HEK293 (cell line): ENCODE measurements at regions not wholly inside any gene's neighbourhood (a gene's known extent, or its start where the extent isn't known, plus 50 kb on each side); places are given as distances from the start of the nearest gene placed in this dataset.

Experiments
- CTCF ChIA-PET: fragments of 350-600 bp; formaldehyde crosslinking; extraction: SDS; loops from one replicate; lab custom pipeline; 2021; ENCODE audit warnings: antibody characterized with exemption; lab: Yijun Ruan, JAX
- POLR2A ChIA-PET: fragments of 300-600 bp; formaldehyde crosslinking; extraction: SDS; loops from one replicate; lab custom pipeline; 2020; ENCODE audit warnings: antibody characterized with exemption, inconsistent platforms; lab: Yijun Ruan, JAX
- H3K27ac ChIP-seq: fragments of 200-500 bp; sonication (Bioruptor generic); 2 replicates; pipeline ENCODE4 v1.5.1; 2014; ENCODE audit warnings: low read depth, low read length, control low read depth, inconsistent platforms; ENCODE audit errors: extremely low read depth
- H3K36me3 ChIP-seq, 2 experiments: fragments of 200-500 bp in 1 of 2; sonication (Bioruptor generic) in 1 of 2; 1 replicate in 1 of 2; 2 replicates in 1 of 2; pipeline ENCODE4 v1.5.1; 2014 to 2017; ENCODE audit warnings: inconsistent platforms in 2 of 2, low read length in 2 of 2; ENCODE audit not compliant: control insufficient read depth in 2 of 2, insufficient read depth in 1 of 2
- H3K4me1 ChIP-seq: fragments of 200-500 bp; sonication (Bioruptor generic); 2 replicates; pipeline ENCODE4 v1.5.1; 2014; ENCODE audit warnings: mild to moderate bottlenecking, low read length, inconsistent platforms; ENCODE audit not compliant: control insufficient read depth, insufficient read depth
- H3K4me3 ChIP-seq: 2 replicates; pipeline ENCODE4 v1.5.1; 2011; ENCODE audit warnings: low read depth, mild to moderate bottlenecking, control low read depth, low read length, moderate library complexity
- H3K9me3 ChIP-seq: fragments of 200-500 bp; sonication (Bioruptor generic); 2 replicates; pipeline ENCODE4 v1.5.1; 2014; ENCODE audit warnings: low read depth, low read length, inconsistent platforms; ENCODE audit not compliant: control insufficient read depth, insufficient read depth
- ATF2 ChIP-seq: fragments of 450-650 bp; formaldehyde crosslinking; IDR thresholded peaks from 2 replicates; pipeline ENCODE4 v1.5.1; 2016; ENCODE audit warnings: missing biosample characterization, missing genetic modification characterization, low read depth
- GLIS1 ChIP-seq: fragments of 450-650 bp; formaldehyde crosslinking; IDR thresholded peaks from 2 replicates; pipeline ENCODE4 v1.5.1; 2016; ENCODE audit warnings: missing biosample characterization, missing genetic modification characterization
- ZBTB20 ChIP-seq: fragments of 450-650 bp; formaldehyde crosslinking; IDR thresholded peaks from 2 replicates; pipeline ENCODE4 v1.5.1; 2016; ENCODE audit warnings: missing biosample characterization, missing genetic modification characterization
- ZNF114 ChIP-seq: fragments of 450-650 bp; formaldehyde crosslinking; IDR thresholded peaks from 2 replicates; pipeline ENCODE4 v1.5.0; 2017; ENCODE audit warnings: missing biosample characterization, missing genetic modification characterization
- ZNF140 ChIP-seq: fragments of 450-650 bp; formaldehyde crosslinking; IDR thresholded peaks from 2 replicates; pipeline ENCODE4 v1.5.1; 2016; ENCODE audit warnings: missing biosample characterization, missing genetic modification characterization
- ZNF169 ChIP-seq: fragments of 450-650 bp; formaldehyde crosslinking; IDR thresholded peaks from 2 replicates; pipeline ENCODE4 v1.5.1; 2016; ENCODE audit warnings: missing biosample characterization, missing genetic modification characterization
- ZNF223 ChIP-seq: fragments of 450-650 bp; formaldehyde crosslinking; IDR thresholded peaks from 2 replicates; pipeline ENCODE4 v1.5.1; 2016; ENCODE audit warnings: missing biosample characterization, missing genetic modification characterization
- ZNF350 ChIP-seq: fragments of 450-650 bp; formaldehyde crosslinking; IDR thresholded peaks from 2 replicates; pipeline ENCODE4 v1.5.0; 2017; ENCODE audit warnings: missing biosample characterization, mild to moderate bottlenecking, missing genetic modification characterization
- ZNF391 ChIP-seq: fragments of 450-650 bp; formaldehyde crosslinking; IDR thresholded peaks from 2 replicates; pipeline ENCODE4 v1.5.1; 2016; ENCODE audit warnings: low read depth, missing biosample characterization, missing genetic modification characterization, borderline replicate concordance
- ZNF488 ChIP-seq: fragments of 450-650 bp; formaldehyde crosslinking; IDR thresholded peaks from 2 replicates; pipeline ENCODE4 v1.5.1; 2016; ENCODE audit warnings: missing biosample characterization, missing genetic modification characterization
- ZNF596 ChIP-seq: fragments of 450-650 bp; IDR thresholded peaks from 2 replicates; pipeline ENCODE4 v1.5.0; 2018; ENCODE audit warnings: missing biosample characterization, mild to moderate bottlenecking, missing genetic modification characterization, moderate library complexity
- ZNF621 ChIP-seq: fragments of 450-650 bp; formaldehyde crosslinking; IDR thresholded peaks from 2 replicates; pipeline ENCODE4 v1.5.1; 2017; ENCODE audit warnings: missing biosample characterization, missing genetic modification characterization
- ZNF639 ChIP-seq: fragments of 450-650 bp; formaldehyde crosslinking; IDR thresholded peaks from 2 replicates; pipeline ENCODE4 v1.5.1; 2016; ENCODE audit warnings: missing biosample characterization, missing genetic modification characterization
- ZNF670 ChIP-seq: fragments of 450-650 bp; formaldehyde crosslinking; IDR thresholded peaks from 2 replicates; pipeline ENCODE4 v1.5.1; 2016; ENCODE audit warnings: missing biosample characterization, missing genetic modification characterization, low read depth
- TF ChIP-seq, protein P1 (sequence below): fragments of 450-650 bp; formaldehyde crosslinking; IDR thresholded peaks from 2 replicates; pipeline ENCODE4 v1.5.1; 2016; ENCODE audit warnings: missing biosample characterization, missing genetic modification characterization
- TF ChIP-seq, protein P2 (sequence below): fragments of 450-650 bp; formaldehyde crosslinking; IDR thresholded peaks from 2 replicates; pipeline ENCODE4 v1.5.1; 2016; ENCODE audit warnings: missing biosample characterization, missing genetic modification characterization

DNA sequence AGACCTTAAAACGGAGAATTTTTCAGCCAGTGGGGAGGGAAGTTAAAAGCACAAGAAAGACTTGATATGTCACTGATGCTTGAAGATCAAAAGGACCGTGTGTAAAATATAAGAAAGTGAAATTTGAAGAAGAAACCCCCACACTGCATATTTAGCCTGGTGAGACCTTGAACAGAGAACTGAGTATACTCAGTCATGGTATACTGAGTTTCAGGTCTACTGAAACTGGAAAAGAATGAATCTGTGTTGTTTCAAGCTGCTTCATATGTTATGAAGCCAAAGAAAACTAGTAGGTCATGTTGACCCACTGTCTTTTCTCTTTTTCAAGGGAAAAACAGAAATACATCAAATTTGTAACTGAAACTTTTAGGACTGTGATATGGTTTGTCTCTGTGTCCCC, 443.8 kb upstream of the GJE1 start (continued):
- TF ChIP-seq, protein P1, sequence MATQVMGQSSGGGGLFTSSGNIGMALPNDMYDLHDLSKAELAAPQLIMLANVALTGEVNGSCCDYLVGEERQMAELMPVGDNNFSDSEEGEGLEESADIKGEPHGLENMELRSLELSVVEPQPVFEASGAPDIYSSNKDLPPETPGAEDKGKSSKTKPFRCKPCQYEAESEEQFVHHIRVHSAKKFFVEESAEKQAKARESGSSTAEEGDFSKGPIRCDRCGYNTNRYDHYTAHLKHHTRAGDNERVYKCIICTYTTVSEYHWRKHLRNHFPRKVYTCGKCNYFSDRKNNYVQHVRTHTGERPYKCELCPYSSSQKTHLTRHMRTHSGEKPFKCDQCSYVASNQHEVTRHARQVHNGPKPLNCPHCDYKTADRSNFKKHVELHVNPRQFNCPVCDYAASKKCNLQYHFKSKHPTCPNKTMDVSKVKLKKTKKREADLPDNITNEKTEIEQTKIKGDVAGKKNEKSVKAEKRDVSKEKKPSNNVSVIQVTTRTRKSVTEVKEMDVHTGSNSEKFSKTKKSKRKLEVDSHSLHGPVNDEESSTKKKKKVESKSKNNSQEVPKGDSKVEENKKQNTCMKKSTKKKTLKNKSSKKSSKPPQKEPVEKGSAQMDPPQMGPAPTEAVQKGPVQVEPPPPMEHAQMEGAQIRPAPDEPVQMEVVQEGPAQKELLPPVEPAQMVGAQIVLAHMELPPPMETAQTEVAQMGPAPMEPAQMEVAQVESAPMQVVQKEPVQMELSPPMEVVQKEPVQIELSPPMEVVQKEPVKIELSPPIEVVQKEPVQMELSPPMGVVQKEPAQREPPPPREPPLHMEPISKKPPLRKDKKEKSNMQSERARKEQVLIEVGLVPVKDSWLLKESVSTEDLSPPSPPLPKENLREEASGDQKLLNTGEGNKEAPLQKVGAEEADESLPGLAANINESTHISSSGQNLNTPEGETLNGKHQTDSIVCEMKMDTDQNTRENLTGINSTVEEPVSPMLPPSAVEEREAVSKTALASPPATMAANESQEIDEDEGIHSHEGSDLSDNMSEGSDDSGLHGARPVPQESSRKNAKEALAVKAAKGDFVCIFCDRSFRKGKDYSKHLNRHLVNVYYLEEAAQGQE (tag by site-specific recombination) = no peak
- TF ChIP-seq ZNF114 = no peak
- no peak for TF ChIP-seq ZNF621 (tag by site-specific recombination)
- TF ChIP-seq, protein P2, sequence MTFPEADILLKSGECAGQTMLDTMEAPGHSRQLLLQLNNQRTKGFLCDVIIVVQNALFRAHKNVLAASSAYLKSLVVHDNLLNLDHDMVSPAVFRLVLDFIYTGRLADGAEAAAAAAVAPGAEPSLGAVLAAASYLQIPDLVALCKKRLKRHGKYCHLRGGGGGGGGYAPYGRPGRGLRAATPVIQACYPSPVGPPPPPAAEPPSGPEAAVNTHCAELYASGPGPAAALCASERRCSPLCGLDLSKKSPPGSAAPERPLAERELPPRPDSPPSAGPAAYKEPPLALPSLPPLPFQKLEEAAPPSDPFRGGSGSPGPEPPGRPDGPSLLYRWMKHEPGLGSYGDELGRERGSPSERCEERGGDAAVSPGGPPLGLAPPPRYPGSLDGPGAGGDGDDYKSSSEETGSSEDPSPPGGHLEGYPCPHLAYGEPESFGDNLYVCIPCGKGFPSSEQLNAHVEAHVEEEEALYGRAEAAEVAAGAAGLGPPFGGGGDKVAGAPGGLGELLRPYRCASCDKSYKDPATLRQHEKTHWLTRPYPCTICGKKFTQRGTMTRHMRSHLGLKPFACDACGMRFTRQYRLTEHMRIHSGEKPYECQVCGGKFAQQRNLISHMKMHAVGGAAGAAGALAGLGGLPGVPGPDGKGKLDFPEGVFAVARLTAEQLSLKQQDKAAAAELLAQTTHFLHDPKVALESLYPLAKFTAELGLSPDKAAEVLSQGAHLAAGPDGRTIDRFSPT = no peak
- TF ChIP-seq ZNF639 (tag by site-specific recombination) = no peak
- no peak for TF ChIP-seq ZNF488
- no peak for TF ChIP-seq ZNF670 (tag by site-specific recombination)
- no peak for TF ChIP-seq ZNF350 (tag by site-specific recombination)

DNA sequence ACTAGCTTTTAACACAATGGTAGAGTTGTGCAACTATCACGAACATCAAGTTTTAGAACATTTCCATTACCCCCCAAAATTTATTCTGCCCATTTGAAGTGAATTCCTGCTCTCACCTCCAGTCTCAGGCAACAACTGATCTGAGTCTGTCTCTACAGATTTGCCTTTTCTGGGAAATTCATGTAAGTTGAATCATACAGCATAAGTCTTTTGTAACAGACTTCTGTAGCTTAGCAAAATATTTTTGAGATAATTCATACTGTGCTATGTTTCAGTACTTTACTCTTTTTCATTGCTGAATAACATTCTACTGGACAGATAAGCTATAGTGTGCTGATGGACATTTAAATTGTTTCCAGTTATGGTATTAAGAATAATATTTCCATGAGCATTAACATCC, 447.3 kb upstream of the GJE1 start:
- Histone ChIP-seq H3K9me3 (no peaks in the 10 kb centered on the region), H3K36me3 (no peaks in the 10 kb centered on the region), H3K27ac (no peak overlapping the region), H3K4me3 (no peak overlapping the region)
- CTCF ChIA-PET = interaction anchor here (0.7 to 2.6 kb wide), 3 partner anchors 10 to 1552 kb away, joined by 3 to 11 read pairs (median 4); no protein-coding TSS in a partner anchor
- POLR2A ChIA-PET = no interaction called here
- TF ChIP-seq ZNF140 (tag by site-specific recombination) (no peak), ATF2 (tag by site-specific recombination) (no peak), ZNF596 (tag by site-specific recombination) (no peak), ZNF223 (tag by site-specific recombination) (no peak), ZNF391 (no peak), GLIS1 (tag by site-specific recombination) (no peak), ZNF169 (no peak), ZBTB20 (tag by site-specific recombination) (no peak)
- TF ChIP-seq, all 188 proteins: peak for 0
- no peaks in the 10 kb centered on the region for H3K4me1 ChIP-seq
